ENCODE measurements at regions not wholly inside any gene's neighbourhood (a gene's known extent, or its start where the extent isn't known, plus 50 kb on each side); places are given as distances from the start of the nearest gene placed in this dataset.
"Not testable (repeated sequence)": the region's sequence is repeated elsewhere in the genome, so short reads cannot be mapped to it uniquely, and the experiment has no call there.

DNA sequence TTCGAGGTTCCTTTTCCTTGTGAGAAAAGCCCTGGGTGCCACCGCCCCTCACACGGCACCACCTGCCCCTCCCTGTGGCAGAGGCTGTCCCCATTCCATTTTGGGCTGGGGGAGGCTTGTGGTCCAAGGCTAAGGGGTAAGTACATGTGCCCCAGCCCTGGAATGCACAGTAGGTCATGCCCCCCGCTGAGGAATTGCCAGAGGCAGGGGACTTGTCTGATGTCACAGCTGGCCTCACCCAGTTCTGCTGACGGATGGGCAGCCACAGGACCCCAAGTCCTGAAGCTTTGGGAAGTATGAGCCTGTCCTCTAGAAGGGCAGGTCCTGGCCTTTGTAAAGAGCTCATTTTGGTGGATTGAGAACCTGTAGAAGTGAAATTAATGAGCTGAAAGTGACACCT lies 119.3 kb downstream of the NPIPB11 start:
- TF ChIP-seq POLR2A, POLR2AphosphoS5 (IDR thresholded peaks at IDR 0.05; ENCODE audit: low read depth, low read length): not testable (repeated sequence)

Measured in GM12892 (cell line).